MM.1S (cell line): ENCODE measurements at regions not wholly inside any gene's neighbourhood (a gene's known extent, or its start where the extent isn't known, plus 50 kb on each side); places are given as distances from the start of the nearest gene placed in this dataset.

ENCODE experiments used
- EZH2 ChIP-seq: fragments of 300-600 bp; sonication (generic); optimal IDR thresholded peaks from 2 replicates; pipeline ENCODE3; 2017; ENCODE audit warnings: low read depth, mild to moderate bottlenecking, antibody characterized with exemption, low read length, mixed read lengths
- EZH2phosphoT487 ChIP-seq: fragments of 300-600 bp; sonication (generic); IDR thresholded peaks from 2 replicates; pipeline ENCODE4 v1.6.1; 2018; ENCODE audit warnings: antibody characterized with exemption, low read length
- TF ChIP-seq, protein P1 (sequence below): fragments of 300-600 bp; sonication (generic); IDR thresholded peaks from 2 replicates; pipeline ENCODE4 v1.5.1; 2016; ENCODE audit warnings: antibody characterized with exemption, low read length, mixed read lengths

DNA sequence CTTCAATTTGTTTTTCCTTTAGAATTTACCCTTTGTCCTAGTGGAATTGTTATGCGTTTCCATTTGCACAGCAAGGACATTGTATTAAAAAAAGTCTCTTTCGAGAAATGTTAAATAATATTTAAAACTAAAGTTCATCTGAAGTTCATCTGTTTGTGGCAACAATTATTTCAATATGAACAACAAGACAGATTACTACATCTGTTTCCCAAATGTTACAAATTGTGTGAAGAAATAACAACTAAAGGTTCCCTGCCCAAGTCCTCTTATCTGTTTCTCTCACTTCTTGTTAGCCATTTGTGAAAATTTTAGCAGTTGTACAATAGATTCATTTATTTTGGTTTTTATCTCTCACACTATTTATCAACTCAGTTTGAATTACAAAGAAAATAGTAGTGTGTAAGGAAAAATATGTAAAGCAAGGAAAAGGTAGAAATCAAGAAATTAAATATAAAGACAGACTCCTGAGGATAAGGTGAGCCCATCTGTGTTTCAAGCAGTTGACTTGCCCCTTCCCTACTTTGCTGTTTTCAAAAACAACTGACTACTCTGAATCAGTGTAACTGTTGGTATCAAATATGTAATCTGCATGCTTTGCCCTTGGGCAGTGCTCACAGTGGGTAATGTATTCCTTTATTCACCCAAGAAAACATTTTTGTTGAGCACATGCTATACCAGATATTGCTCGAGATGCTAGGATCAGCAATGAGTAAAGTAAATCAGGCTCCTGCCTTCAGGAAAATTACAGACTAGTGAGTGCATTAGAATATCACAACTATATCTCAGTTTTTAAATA, 118.9 kb upstream of the PCDH7 start:
- TF ChIP-seq, protein P1, sequence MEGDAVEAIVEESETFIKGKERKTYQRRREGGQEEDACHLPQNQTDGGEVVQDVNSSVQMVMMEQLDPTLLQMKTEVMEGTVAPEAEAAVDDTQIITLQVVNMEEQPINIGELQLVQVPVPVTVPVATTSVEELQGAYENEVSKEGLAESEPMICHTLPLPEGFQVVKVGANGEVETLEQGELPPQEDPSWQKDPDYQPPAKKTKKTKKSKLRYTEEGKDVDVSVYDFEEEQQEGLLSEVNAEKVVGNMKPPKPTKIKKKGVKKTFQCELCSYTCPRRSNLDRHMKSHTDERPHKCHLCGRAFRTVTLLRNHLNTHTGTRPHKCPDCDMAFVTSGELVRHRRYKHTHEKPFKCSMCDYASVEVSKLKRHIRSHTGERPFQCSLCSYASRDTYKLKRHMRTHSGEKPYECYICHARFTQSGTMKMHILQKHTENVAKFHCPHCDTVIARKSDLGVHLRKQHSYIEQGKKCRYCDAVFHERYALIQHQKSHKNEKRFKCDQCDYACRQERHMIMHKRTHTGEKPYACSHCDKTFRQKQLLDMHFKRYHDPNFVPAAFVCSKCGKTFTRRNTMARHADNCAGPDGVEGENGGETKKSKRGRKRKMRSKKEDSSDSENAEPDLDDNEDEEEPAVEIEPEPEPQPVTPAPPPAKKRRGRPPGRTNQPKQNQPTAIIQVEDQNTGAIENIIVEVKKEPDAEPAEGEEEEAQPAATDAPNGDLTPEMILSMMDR, result no peak
- TF ChIP-seq EZH2 (no peak), EZH2phosphoT487 (no peak)
